NCI-H1105 (cell line): ENCODE measurements at regions not wholly inside any gene's neighbourhood (a gene's known extent, or its start where the extent isn't known, plus 50 kb on each side); places are given as distances from the start of the nearest gene placed in this dataset.

Experiments used
- DNase-seq: peaks from one replicate; lab custom pipeline; 2025; lab: John Stamatoyannopoulos, UW

DNA sequence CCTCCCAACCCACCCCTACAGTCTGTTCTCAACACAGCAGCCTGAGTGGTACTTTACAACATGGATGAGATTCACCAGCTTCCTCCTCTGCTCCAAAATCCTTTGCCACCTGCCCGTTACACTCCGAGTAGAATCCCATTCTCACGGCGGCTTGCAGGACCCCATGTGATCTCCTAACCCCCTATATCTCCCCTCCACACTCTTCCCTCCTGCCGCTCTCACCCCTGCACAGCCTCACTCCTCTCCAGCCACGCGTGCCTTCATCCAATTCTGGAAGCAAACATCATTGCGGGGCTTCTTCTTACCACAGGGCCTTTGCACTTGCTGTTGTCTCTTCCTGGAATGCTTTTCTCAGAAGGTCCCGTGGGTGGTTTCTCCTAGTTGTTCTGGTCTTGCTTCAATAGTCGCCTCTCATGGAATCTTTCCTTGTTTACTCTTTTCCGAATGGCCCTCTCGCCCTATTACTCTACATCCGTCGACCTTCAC lies 472.3 kb downstream of the CDH26 start:
- no peak for DNase-seq

DNA sequence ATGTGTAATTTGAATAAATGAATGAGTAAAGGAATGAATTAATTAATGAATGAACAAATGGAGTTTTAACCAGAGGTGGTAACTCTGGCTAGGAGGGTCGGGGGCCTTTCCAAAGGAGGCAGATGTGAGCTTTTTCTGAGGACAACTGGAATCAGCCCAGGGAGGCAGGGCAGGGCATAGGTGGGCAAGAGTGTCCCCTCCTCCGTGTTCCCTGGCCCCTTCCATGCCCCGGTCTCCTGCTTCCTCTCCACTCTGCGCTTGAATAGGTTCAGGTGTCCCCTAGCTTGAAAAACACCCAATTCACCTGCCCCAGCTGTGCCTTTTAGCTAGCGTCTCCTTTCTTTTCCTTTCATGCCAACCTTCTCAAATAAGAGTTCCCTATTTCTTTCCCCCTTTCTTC lies 473.1 kb downstream of the CDH26 start:
- no peak for DNase-seq

DNA sequence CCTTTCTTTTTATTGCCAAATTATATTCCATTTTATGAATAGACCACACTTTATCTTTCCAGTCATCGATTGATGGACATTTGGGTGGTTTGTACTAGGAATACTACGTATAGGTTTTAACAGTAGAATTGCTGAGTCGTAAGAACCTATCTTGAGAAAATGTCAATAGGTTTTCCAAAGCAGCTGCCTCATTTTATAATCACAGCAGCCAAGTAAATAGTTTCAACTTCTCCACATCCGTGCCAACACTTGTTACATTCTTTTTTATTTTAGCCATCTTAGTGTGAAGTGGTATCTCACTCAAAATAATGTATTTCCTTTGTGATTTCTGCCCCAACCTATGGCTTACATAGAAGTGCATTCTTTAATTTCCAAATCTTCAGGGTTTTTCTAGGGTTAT lies 479.2 kb downstream of the CDH26 start:
- DNase-seq, result no peak

DNA sequence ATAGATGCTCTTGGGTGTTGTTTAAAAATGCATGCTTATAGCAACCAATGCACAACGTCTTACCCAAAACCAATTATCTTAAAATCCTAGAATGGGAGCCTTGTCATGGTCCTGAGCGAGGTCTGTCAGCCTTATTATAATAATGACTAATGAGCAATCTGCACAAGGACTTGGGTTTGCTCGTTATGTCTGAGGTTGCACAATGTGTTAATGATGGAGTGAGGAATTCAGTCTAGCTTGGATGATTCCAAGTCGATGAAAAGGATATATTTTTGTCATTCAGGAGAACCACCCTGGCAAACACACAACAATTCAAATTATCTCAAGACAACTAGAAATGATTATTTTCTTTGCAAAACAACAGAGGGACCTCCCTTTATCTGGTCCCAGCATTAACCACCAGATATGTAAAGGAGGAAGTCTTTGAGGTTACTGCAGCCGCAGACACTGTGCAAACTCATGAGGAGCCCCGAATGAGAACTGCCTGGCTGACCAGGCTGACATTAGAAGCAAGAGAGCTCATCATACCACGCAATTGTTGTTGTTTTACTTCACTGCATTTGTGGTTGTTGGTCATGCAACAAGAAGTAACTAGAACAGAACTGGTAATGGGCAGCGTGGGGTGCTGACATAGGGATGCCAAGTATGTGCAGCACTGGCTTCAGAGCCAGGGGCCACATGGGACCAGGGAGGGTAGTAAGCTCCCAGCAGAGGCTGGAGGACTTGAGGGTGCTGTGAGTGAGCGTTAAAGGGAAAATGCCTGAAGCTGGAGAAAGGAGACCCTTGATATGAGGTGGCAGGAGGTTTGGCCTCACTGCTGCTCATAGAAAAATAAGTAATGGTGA lies 488.3 kb downstream of the CDH26 start:
- no peak for DNase-seq

DNA sequence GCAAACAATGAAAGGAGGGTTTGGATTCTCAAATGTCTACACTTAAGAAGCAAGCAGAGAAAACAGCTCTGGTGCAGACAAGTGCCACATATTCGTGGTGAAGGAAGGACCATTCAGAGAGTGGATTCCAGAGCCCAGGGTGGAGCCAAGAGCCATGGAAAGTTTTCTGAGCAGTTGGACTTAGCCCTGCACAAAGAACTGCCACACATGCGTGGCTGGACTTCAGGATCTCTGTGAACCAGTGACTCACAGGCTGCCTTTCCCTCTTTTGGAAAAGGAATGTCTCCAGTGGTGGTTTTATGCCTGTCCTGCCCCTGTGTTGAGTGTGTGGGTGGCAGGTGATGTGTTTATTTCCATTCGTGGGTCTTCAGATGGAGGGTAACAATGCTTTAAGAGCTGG lies 489.5 kb downstream of the CDH26 start:
- DNase-seq, result no peak

DNA sequence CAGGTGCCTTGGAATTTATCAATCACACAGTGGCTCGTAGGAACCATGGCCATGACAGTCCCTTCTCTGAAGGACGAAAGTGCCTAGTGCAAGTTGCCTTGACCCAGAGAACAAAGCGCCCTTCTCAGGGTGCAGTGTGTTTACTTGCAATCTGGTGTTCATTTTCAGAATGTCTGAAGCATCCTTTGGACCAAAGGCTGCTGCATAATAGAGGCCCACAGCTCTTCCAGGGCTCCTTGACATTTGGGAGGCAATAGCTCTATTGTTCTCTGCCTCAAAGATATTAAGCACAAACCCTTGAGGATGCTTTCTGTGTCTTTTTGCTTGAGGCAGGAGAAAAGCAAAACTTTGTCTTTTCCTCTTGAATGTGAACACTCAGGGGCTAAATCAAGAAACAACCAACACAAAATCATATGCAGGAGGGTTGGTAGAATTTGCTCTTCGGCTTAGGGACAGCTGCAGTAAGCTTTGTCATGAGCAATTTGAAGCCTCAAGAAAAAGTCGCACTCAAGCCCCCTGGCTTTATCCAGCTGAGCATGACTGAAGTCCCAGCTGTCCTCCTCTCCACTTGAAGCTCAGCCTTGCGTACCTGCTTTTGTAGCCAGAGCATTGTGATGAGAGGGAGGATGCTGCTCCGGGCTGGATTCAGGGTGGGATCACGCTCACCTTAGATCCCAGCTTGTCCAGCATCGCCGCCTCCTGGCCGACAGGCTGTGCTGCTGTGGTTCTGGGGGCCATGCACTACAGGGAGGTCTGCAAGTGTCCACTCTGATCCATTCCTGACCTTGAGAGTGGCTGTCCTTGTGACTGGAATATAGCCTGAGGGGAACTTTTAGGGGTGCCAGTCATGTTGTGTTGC lies 495.4 kb downstream of the CDH26 start:
- no peak for DNase-seq

DNA sequence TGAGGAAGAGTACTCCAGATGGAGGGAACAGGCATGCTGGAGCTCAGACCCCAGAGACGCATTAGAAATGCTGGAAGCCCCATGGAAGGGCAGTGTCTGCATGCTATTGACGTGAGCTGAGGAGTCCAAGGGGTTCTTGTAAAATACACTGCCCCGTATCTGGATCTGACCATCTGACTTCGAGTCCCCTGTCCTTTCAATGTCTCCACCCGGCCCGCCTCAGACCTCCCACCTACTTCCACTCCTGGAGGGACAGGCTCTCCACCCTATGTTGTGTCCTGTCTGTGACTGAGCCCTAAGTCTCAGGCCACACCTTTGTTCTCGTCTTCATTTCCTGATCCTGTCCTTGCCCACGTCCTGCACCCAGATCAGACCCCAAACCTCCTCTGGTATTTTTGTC lies 496.3 kb downstream of the CDH26 start:
- DNase-seq, result no peak

DNA sequence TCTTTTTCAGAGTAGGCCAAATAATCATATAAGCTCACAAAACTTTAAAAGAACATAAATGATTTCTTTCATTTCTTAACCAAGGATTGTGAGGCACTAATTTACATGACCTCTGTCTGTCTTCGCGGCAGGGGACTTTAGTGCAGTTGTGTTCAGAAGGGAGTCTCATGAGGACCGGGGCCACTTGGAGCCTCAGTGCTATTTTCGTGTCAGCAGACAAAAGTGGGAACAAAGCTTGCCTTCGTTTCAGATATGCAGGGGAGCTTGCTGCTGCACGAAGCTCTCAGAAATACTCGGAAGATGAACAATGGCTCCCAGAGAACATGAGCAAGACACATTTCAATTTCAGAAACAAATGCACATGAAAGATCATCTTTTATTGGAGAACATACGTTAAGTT lies 497.0 kb downstream of the CDH26 start:
- DNase-seq, result no peak

DNA sequence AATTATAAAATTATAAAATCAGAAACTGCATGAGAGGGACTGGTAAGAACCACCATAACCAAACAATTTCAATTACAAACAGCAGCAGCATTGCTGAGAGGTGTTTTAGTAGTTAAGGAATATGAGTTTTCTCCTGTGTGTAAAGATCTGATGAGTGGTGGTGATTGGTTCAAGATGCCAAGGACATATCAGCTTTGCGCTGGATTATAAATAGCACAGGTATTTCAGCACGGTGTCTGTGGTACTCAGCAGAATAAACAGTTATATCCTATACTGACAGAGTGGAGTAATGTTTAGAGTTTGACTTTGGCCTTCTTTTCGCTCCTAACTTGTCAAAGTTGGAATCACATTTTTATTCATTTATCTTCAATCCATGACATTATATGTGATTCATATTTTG lies 501.0 kb downstream of the CDH26 start:
- no peak for DNase-seq

DNA sequence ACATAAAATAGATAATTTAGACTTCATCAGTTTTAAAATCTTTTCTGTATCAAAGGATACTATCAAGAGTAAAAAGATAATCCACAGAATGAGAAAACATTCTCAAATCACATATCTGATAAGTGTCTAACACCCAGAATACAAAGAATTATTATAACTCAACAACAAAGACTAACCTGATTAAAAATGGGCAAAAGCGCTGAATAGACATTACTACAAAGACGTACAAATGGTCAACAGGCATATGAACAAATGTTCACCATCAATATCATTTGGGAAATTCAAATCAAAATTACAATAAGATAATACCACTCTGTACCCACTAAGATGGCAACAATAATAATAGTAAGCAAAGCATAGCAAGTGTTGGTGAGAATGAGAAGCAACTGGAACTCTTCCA lies 503.8 kb downstream of the CDH26 start:
- no peak for DNase-seq

DNA sequence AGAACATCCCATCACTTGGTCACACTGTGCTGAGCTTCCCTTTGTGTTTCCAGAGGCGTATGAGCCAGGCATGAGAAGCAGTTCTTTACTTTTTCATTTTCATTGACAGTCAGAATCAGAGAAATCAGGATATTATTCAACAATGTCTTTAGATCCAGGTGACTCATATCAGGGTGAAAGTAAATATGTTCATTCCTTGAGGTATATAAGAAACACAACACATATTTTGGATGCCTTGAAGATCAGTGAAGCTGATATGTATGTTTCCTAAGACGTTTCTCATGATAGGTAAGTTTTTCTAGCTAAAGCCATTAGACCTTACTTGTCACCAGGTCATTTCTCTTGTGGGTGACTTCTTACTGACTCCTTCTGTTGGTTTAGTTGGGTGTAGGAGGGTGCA lies 505.6 kb downstream of the CDH26 start:
- DNase-seq, result no peak

DNA sequence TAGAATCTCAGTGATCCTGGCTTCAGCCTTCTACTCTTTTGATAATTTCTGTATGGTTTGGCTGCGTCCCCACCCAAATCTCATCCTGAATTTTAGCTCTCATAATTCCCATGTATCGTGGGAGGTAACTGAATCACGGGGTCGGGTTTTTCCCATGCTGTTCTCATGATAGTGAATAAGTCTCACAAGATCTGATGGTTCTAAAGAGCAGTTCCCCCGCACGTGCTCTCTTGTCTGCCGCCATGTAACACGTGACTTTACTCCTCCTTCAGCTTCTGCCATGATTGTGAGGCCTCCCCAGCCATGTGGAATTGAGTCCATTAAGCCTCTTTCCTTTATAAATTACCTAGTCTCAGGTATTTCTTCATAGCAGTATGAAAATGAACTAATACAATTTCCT lies 507.2 kb downstream of the CDH26 start:
- DNase-seq, result no peak

DNA sequence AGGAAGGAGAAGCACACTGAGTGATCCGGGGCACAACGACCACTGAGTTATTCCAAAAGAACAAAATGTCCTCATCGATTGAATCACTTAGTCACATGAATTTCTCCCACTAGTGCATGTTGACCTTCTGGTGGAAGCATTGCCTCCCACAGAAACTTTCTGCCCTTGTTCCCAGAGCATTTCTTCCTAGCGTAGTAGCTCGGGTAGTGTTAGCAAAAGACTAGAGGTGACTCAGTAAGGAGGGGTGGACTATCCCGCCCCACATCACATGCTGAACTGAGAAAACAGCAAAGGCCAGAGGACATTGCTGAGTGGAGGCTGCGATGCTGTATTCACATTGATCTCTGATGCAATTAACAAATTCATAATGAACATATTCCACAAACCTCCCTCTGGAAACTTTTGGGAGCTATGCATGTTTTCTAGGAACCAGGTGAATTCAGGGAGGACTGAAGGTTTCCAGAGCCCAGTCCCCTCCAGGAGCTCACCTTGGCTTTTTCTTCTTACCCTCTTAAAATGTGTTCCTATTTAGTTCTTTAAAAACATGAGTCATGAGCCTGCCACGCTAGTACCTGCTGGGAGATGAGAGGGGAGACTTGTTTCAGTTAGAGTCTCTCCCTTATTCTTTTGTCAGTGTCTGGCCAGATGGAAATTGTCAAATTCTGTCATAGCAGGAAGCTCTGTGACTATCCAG lies 507.9 kb downstream of the CDH26 start:
- no peak for DNase-seq

DNA sequence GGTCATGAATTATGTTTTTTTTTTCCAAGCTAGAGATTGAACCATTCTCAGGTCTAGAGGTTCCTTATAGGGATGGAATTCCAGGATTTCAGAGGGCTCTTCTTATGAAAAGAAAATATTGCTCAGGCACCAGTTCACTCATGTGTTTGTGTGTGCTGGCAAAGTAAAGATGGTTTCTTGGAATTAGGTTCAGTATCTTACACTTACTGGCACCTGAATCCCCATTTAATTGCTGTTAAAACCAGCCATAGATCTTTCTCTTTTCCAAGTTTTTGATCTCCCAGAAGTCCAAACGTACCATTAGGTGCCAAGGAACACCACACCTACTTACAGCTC lies 508.4 kb downstream of the CDH26 start:
- DNase-seq, result no peak

DNA sequence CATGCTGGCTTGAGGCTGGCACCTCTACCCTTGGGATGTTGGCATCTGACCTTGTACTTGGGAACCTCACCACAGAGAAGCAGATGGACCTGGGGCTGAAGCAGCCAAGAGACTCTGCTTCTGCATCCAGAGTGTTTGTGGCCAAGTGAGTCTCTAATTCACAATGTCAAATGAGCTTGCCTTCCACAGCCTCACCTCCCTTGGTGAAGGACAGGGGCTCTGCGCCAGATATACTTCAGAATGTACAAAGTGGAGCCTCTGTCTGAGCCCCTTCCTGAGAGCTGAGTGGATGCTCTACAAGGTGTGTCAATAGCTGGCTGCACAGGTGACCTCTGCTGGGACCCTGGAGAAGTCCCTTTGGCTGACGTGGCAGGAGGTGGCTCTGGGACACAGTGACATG lies 508.9 kb downstream of the CDH26 start:
- DNase-seq, result no peak

DNA sequence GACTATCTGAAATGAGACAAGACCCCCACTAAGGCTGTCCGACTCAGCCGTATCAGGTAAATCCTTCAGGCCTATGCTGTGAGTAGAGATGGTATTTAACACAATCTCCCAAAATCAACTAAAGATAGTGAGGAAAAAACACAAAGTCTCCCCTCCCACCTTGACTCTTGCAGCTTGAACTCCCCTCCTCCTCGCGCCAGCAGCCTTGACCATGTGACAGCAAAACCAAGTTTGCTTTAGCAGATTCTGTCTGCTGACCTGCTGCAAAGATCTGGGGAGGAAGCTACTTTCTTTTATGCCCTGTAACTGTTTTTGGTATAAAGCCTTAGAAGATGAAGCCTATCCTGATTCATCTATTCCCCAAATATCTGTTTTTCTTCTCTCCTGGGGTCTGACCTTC lies 509.5 kb downstream of the CDH26 start:
- no peak for DNase-seq

DNA sequence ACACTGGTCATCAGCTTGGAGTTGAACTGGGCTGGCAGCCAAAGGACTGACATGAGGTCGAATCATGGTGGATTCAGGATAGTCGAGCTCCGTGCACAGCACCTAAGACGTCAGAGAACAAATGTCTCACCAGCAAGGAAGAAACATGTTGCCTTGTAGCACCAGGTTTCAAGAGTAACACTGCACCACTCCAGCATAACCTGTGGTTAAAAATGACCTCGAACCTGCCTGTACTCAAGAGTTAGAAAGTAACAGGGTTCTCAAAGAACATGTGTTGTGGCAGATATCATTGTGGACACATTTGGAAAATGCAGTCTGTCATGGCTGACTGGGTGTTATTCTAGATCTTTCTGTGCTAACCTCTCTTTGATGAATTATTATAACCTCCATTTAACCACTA lies 511.6 kb downstream of the CDH26 start:
- DNase-seq, result no peak

DNA sequence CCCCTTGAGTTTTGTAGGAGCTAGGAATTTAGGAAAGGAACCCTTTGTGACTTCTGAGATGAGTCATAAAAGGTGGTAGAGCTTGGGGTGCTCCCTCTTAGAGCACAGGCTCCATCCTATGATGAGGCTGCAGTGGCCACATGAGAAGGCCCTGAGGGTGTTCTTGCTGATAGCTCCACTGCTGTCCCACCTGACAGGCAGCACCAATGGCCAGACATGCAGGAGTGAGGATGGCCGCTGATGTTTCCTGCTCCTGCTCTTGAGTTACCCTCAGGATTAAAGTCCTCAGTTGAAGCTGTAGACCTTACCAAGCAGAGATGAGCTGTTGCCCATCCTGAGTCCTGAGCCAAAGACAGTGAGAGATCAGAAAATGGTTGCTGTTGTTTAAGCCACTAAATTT lies 512.1 kb downstream of the CDH26 start:
- no peak for DNase-seq

DNA sequence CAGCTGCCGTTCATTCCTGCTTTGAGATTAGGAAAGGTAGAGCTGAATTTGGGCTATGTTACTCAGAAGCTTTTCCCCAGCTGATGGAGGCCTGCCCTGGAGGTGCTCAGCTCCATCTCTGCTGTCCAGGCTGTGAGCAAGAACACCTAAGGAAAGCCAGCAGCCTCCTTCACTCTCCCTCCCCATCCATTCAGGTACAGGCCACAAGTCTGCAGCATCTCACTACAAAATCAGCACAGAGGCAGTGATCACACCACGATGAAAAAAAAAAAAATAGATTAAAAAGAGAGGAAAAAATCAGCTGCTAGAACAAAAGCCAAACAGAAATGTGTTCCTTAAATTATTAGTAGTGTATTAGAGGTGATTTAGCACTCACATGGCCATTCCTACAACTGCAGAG lies 515.0 kb downstream of the CDH26 start:
- no peak for DNase-seq

DNA sequence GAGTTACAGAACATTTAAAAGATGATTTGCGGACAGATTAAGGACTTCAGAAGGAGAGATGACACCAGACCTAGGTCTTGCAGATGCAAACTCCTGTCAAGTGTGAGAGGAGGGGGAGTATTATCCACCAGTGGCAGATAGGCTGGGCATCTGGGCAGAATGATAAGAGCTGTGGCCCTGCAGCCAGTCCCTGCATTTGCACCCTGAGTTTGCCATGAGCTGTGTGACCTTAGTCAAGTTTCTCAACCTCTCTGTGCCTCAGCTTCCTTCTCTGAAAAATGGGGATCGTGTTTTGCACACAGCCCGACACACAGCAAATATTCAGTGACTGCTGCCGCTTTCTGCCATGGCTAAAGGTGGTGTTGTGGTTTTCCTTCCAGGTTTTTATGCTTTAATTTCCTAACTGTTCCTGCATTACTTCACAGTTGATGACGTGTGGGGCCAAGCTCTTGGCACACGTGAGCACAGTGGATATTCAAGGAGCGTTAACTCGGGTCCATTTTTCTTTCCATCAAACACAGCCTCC lies 516.2 kb downstream of the CDH26 start:
- no peak for DNase-seq

DNA sequence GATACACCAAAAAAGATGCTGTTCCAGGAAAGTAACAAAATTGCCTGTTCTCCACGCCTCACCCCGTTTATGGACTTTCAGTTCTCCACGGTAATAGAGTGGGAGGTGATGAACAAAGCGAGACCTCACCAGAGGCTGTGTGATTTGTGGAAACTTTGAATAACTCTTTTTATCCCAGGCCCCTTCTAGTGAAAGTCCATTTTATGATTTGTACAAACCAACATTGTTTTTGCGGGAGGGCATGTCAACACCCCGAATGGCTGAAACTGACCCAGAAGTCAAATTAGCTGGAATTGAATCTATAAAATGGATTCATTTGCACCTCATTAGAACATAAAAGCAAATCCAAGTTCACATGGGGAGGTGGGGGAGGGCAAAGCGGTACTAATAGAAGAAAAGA lies 517.8 kb downstream of the CDH26 start:
- no peak for DNase-seq

DNA sequence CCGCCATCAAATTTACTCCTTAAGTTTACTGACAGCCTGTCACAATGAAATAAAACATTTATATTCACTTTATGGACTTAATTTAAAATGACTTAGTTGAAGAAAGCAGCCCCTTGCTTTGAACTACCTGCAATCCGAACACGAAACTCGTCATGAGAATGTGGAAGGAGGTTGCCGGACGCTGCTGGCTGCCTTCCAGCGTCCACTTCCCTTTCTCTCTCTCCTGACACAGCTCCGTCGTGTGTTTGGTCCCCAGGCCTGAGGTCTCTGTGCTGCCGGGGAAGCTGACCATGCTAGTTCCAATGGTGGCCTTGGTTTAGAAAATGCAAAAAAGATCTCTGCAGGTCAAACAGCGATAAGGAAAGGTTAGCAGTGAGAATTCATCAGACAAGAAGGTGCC lies 519.7 kb downstream of the CDH26 start:
- no peak for DNase-seq

DNA sequence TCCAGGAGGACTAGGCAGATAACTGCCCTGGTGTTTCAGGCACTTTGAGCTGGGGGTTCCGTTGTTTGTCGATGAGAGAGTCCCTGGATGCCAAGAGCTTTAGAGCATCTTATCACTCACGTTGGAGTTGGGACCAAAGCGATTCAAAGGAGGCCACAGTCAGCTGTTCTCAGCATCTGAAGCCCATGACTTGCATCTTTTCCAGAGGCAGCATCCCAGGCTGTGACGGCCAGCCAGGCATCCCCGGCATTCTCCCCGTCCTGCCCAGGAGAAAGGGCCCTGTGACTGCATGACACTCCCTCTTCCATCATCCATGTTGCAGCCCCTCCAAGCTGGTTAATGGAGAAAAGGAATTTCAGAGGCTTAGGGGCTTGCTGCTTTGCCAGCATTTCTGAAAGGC lies 520.3 kb downstream of the CDH26 start:
- no peak for DNase-seq
